WTC11 (cell line): ENCODE measurements at regions not wholly inside any gene's neighbourhood (a gene's known extent, or its start where the extent isn't known, plus 50 kb on each side); places are given as distances from the start of the nearest gene placed in this dataset.

Experiments
- ATAC-seq: fragments of 200-7000 bp; cut with Tn5 transposase; 2 replicates; pipeline ENCODE4 v1.10.0; 2021; ENCODE audit warnings: mild to moderate bottlenecking, moderate library complexity
- CTCF ChIA-PET: fragments of 300-600 bp; sonication (Branson Sonifier 250); formaldehyde crosslinking; loops from one replicate; lab custom pipeline; 2021; ENCODE audit warnings: antibody characterized with exemption; lab: Charles Lee
- POLR2A ChIA-PET: fragments of 350-600 bp; sonication (Branson Sonifier 250); formaldehyde crosslinking; loops from one replicate; lab custom pipeline; 2021; ENCODE audit warnings: antibody characterized with exemption; lab: Charles Lee
- DNase-seq: peaks from one replicate; pipeline ENCODE4 v3.0.0; 2021; ENCODE audit warnings: low spot score
- H3K27ac Mint-ChIP-seq: 2 replicates; pipeline ENCODE4 v1.8.0; 2021; ENCODE audit warnings: mixed read lengths
- H3K27me3 Mint-ChIP-seq: 2 replicates; pipeline ENCODE4 v1.8.0; 2021; ENCODE audit warnings: low read depth, mild to moderate bottlenecking, moderate library complexity, mixed read lengths
- H3K36me3 Mint-ChIP-seq: 2 replicates; pipeline ENCODE4 v1.8.0; 2021; ENCODE audit warnings: mixed read lengths
- H3K4me1 Mint-ChIP-seq: 2 replicates; pipeline ENCODE4 v1.8.0; 2022; ENCODE audit warnings: mixed read lengths
- H3K4me3 Mint-ChIP-seq: 2 replicates; pipeline ENCODE4 v1.8.0; 2021; ENCODE audit warnings: mild to moderate bottlenecking, moderate library complexity, mixed read lengths
- H3K9me3 Mint-ChIP-seq: 2 replicates; pipeline ENCODE4 v1.8.0; 2021; ENCODE audit warnings: mixed read lengths
- AFF4 ChIP-seq: sonication (generic); formaldehyde crosslinking; IDR thresholded peaks from 2 replicates; pipeline ENCODE4 v1.8.1; 2023; ENCODE audit warnings: mild to moderate bottlenecking, missing genetic modification reagents, borderline replicate concordance
- AR ChIP-seq: fragments of 250-450 bp; sonication (Bioruptor Pico); IDR thresholded peaks from 2 replicates; pipeline ENCODE4 v1.9.0; 2021; ENCODE audit warnings: mild to moderate bottlenecking
- E2F4 ChIP-seq: sonication (generic); formaldehyde crosslinking; IDR thresholded peaks from 2 replicates; pipeline ENCODE4 v1.8.1; 2022; ENCODE audit warnings: low read depth, mild to moderate bottlenecking, moderate library complexity, missing genetic modification reagents, borderline replicate concordance
- EMX1 ChIP-seq: fragments of 250-450 bp; sonication (Bioruptor Pico); IDR thresholded peaks from 2 replicates; pipeline ENCODE4 v1.8.0; 2021; ENCODE audit warnings: mild to moderate bottlenecking
- IRF1 ChIP-seq: sonication (generic); formaldehyde crosslinking; IDR thresholded peaks from 2 replicates; pipeline ENCODE4 v1.8.0; 2023; ENCODE audit warnings: missing genetic modification reagents
- NFYB ChIP-seq: sonication (generic); formaldehyde crosslinking; conservative IDR thresholded peaks from 2 replicates; pipeline ENCODE4 v1.8.0; 2022; ENCODE audit warnings: low read depth, missing genetic modification reagents
- NR1H2 ChIP-seq: sonication (generic); formaldehyde crosslinking; IDR thresholded peaks from 2 replicates; pipeline ENCODE4 v1.9.0; 2021; ENCODE audit warnings: mild to moderate bottlenecking, moderate library complexity, missing genetic modification reagents
- PREB ChIP-seq: sonication (generic); formaldehyde crosslinking; IDR thresholded peaks from 2 replicates; pipeline ENCODE4 v1.8.1; 2022; ENCODE audit warnings: mild to moderate bottlenecking, missing genetic modification reagents, moderate library complexity, borderline replicate concordance
- RELA ChIP-seq: sonication (generic); formaldehyde crosslinking; IDR thresholded peaks from 2 replicates; pipeline ENCODE4 v1.8.1; 2022; ENCODE audit warnings: missing genetic modification reagents, mild to moderate bottlenecking, borderline replicate concordance
- USF1 ChIP-seq: sonication (generic); formaldehyde crosslinking; IDR thresholded peaks from 2 replicates; pipeline ENCODE4 v1.8.0; 2022; ENCODE audit warnings: mild to moderate bottlenecking, missing genetic modification reagents
- ZNF138 ChIP-seq: sonication (generic); formaldehyde crosslinking; conservative IDR thresholded peaks from 2 replicates; pipeline ENCODE4 v1.8.1; 2022; ENCODE audit warnings: mild to moderate bottlenecking, moderate library complexity, missing genetic modification reagents
- ZNF263 ChIP-seq: sonication (generic); formaldehyde crosslinking; IDR thresholded peaks from 2 replicates; pipeline ENCODE4 v1.8.1; 2022; ENCODE audit warnings: low read depth, mild to moderate bottlenecking, moderate library complexity, missing genetic modification reagents
- ZNF423 ChIP-seq: fragments of 250-450 bp; sonication (Bioruptor Pico); IDR thresholded peaks from 2 replicates; pipeline ENCODE4 v2.1.2; 2022; ENCODE audit warnings: mild to moderate bottlenecking, moderate library complexity

- Mint-ChIP-seq H3K36me3 (no peaks in the 10 kb centered on the region), H3K9me3 (no peaks in the 10 kb centered on the region), H3K4me3 (no peak overlapping the region), H3K4me1 (peaks cover 2% of the 10 kb centered on the region; the same call in 1 of the 2 replicates), H3K27ac (no peak overlapping the region), H3K27me3 (no peaks in the 10 kb centered on the region)
- ChIA-PET CTCF (no interaction called here), POLR2A (no interaction called here)
- DNase-seq (no peak), ATAC-seq (no peak)
- TF ChIP-seq ZNF423 (no peak), EMX1 (CRISPR knock-in tag) (no peak), ZNF138 (CRISPR knock-in tag) (no peak), AFF4 (no peak), NFYB (no peak)
Observed at GRCh38 chr18:29174891-29175290, 998.0 kb upstream of the CDH2 start.

- Mint-ChIP-seq H3K27ac (no peak overlapping the region), H3K27me3 (no peaks in the 10 kb centered on the region), H3K36me3 (peaks cover under 1% of the 10 kb centered on the region; the same call in 1 of the 2 replicates), H3K4me1 (peaks cover 2% of the 10 kb centered on the region; the same call in 1 of the 2 replicates), H3K9me3 (peaks cover 9% of the 10 kb centered on the region), H3K4me3 (no peak overlapping the region)
- ChIA-PET POLR2A (no interaction called here), CTCF (no interaction called here)
- TF ChIP-seq NR1H2 (CRISPR knock-in tag) = no peak
- TF ChIP-seq RELA (CRISPR knock-in tag) = no peak
- TF ChIP-seq PREB (CRISPR knock-in tag) = no peak
- no peak for TF ChIP-seq E2F4
- TF ChIP-seq USF1 (CRISPR knock-in tag) = no peak
- TF ChIP-seq IRF1 (CRISPR knock-in tag) = no peak
- TF ChIP-seq AR (CRISPR knock-in tag) = no peak
- TF ChIP-seq ZNF263 (CRISPR knock-in tag) = no peak
- ATAC-seq = no peak
- DNase-seq = no peak
Observed at GRCh38 chr18:29172756-29173067, 995.8 kb upstream of the CDH2 start.
